GM19035 (cell line): ENCODE measurements at regions not wholly inside any gene's neighbourhood (a gene's known extent, or its start where the extent isn't known, plus 50 kb on each side); places are given as distances from the start of the nearest gene placed in this dataset.

ENCODE experiments used
- ATAC-seq: cut with Tn5 transposase; IDR thresholded peaks from one replicate; pipeline ENCODE4 v1.9.1; 2021; ENCODE audit not compliant: unreplicated experiment

DNA sequence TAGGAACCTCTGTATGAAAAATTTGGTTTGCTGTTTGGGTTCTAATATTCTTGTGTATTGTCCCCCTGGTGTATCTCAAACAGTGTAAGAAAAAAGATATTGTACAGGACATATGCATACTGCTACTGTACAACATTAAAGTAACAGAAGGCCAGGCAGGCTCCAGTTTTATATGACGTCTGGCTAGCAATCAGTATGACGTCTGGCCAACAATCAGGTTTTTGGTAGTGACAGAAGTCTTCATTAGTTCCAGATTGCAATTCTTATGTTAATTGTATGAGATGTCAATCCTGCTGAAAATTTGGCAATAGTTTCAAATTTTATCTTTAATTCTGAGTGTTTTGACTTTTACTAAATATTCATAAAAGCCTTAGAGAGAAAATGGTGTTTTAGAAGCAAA, 67.9 kb upstream of the KCND2 start:
- ATAC-seq: no peak

DNA sequence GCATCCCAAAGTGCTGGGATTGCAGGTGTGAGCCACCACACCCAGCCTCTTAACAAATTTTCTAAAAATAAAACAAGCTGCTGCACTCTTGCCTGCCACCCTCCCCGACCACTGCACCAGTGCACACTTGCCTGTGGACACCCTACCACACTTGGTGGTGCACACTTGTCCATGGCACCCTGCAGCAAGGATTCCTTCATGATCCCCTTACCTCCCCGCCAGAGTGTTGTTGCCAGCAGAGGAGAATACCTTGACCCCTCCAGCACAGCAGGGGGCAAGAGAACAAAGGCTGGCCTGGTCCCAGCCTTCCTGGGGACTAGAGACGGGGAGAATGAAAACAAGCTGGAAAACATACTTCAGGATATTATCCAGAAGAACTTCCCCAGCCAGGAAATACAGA, 65.9 kb upstream of the KCND2 start:
- no peak for ATAC-seq

DNA sequence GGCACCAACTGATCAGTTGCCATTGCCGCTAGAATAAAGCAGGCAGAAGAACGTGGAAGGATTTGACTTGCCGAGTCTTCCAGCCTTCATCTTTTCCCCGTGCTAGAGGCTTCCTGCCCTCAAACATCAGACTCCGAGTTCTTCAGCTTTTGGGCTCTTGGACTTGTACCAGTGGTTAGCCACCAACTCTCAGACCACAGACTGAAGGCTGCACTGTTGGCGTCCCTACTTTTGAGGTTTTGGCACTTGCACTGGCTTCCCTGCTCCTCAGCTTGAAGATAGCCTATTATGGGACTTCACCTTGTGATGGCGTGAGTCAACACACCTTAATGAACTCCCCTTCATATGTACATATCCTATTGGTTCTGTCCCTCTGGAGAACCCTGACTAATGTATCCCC, 57.3 kb upstream of the KCND2 start:
- no peak for ATAC-seq

DNA sequence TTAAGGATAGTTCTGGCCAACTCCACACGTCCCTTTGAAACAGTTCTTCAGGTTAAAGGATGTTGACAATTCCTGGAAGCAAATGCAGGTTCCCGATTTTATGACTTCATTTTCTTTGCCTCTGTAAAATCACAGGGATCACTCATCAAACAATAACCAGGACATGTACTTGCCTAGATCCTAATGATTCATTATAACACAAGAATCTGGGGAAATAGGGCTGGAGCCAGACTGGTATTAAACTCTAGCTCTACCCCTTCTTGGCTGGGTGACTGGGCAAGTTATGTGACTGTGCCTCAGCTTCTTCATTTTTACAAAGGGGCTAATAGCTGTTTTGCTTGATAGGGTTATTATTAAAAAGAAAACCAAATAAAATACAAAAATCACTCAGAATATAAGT, 56.0 kb upstream of the KCND2 start:
- ATAC-seq: no peak

- ATAC-seq: no peak
Measured at GRCh38 chr7:120218712-120219111, 54.3 kb upstream of the KCND2 start.

- ATAC-seq: no peak
Measured at GRCh38 chr7:120221666-120222065, 51.3 kb upstream of the KCND2 start.
